Progenitor cell of endocrine pancreas (in vitro differentiated cells): ENCODE measurements at regions not wholly inside any gene's neighbourhood (a gene's known extent, or its start where the extent isn't known, plus 50 kb on each side); places are given as distances from the start of the nearest gene placed in this dataset.

ENCODE experiments used
- DNase-seq: peaks from one replicate; pipeline ENCODE4 v3.0.0; 2021; ENCODE audit warnings: low spot score; ENCODE audit not compliant: unreplicated experiment
- H3K27ac Mint-ChIP-seq: 2 replicates; pipeline ENCODE4 v1.8.0; 2021; ENCODE audit warnings: mild to moderate bottlenecking, moderate library complexity, mixed read lengths
- H3K27me3 Mint-ChIP-seq: 2 replicates; pipeline ENCODE4 v1.8.0; 2021; ENCODE audit warnings: mixed read lengths
- H3K36me3 Mint-ChIP-seq: 2 replicates; pipeline ENCODE4 v1.8.0; 2022; ENCODE audit warnings: mixed read lengths; ENCODE audit not compliant: insufficient read depth
- H3K4me1 Mint-ChIP-seq: 2 replicates; pipeline ENCODE4 v1.8.0; 2021; ENCODE audit warnings: low read depth, mixed read lengths
- H3K4me3 Mint-ChIP-seq: 2 replicates; pipeline ENCODE4 v1.8.0; 2021; ENCODE audit warnings: low read depth, mild to moderate bottlenecking, moderate library complexity, mixed read lengths
- H3K9me3 Mint-ChIP-seq: 2 replicates; pipeline ENCODE4 v1.8.0; 2021; ENCODE audit warnings: low read depth, mixed read lengths
- TF ChIP-seq, protein P1 (sequence below): fragments of 200-600 bp; sonication (generic); IDR thresholded peaks from one replicate; pipeline ENCODE4 v1.5.0; 2021; ENCODE audit warnings: antibody characterized with exemption, mild to moderate bottlenecking; ENCODE audit not compliant: unreplicated experiment

DNA sequence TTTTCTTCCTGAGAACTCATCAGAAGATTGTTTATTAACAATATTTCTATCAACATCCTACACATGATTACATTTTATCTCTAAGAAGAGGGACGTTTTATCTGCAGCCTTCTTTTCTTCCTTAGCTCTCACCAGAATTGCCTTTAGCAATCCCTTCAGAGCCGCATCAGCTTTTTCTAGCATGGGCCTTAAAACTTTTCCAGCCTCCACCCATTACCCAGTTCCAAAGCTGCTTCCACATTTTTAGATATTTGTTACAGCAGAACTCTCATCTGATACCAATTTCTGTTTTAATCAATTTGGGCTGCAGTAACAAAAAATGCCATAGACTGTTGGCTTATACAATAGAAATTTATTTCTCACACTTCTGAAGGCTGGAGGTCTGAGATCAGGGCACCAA, 281.5 kb downstream of the THBS2 start:
- H3K9me3 Mint-ChIP-seq: no peaks in the 10 kb centered on the region
- no peak for DNase-seq
- peaks cover 5% of the 10 kb centered on the region for H3K27me3 Mint-ChIP-seq
- H3K4me3 Mint-ChIP-seq: no peak overlapping the region
- no peaks in the 10 kb centered on the region for H3K36me3 Mint-ChIP-seq
- no peaks in the 10 kb centered on the region for H3K4me1 Mint-ChIP-seq
- TF ChIP-seq, protein P1, sequence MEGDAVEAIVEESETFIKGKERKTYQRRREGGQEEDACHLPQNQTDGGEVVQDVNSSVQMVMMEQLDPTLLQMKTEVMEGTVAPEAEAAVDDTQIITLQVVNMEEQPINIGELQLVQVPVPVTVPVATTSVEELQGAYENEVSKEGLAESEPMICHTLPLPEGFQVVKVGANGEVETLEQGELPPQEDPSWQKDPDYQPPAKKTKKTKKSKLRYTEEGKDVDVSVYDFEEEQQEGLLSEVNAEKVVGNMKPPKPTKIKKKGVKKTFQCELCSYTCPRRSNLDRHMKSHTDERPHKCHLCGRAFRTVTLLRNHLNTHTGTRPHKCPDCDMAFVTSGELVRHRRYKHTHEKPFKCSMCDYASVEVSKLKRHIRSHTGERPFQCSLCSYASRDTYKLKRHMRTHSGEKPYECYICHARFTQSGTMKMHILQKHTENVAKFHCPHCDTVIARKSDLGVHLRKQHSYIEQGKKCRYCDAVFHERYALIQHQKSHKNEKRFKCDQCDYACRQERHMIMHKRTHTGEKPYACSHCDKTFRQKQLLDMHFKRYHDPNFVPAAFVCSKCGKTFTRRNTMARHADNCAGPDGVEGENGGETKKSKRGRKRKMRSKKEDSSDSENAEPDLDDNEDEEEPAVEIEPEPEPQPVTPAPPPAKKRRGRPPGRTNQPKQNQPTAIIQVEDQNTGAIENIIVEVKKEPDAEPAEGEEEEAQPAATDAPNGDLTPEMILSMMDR: no peak
- H3K27ac Mint-ChIP-seq: no peak overlapping the region

DNA sequence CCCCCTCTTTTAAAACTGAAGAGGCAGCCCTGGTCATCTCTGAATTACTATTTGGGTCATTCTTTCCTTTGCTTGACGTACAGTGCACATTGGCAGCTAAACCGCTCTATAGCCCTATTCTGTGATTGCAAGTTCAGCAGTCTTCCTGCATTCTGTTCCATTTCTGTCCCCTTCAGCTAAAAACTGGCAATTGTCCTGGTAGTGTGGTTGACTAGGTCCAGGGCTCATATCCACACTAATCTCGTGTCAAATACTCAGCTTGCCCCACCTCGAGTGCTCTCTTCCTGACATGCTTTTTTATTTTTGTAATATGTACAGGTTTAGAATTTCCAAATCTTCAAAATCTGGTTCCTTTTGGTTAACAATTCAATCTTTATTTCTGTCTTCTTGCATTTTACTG, 282.1 kb downstream of the THBS2 start:
- H3K27ac Mint-ChIP-seq: no peak overlapping the region
- H3K36me3 Mint-ChIP-seq: no peaks in the 10 kb centered on the region
- no peaks in the 10 kb centered on the region for H3K4me1 Mint-ChIP-seq
- H3K27me3 Mint-ChIP-seq: peaks cover 5% of the 10 kb centered on the region
- TF ChIP-seq, protein P1: no peak
- DNase-seq: no peak
- H3K4me3 Mint-ChIP-seq: no peak overlapping the region
- no peaks in the 10 kb centered on the region for H3K9me3 Mint-ChIP-seq

DNA sequence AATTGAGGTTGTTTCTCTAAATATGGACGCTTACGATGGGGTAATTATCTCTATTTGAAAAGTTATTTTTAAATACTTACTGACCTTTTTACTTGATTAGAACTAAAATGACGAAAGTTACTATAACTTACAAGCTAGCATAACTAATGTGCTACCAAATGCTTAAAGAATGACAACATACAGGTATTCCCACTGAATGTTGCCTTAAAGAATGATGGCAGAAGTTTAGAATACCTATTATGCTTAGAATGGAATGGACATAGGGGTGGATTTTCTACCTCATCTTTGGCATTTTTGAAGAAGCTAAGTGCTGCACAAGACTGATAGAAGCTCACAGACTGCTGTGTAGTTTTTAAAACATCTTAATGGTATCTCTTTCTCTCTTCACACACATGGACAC, 284.8 kb downstream of the THBS2 start:
- TF ChIP-seq, protein P1: no peak
- H3K9me3 Mint-ChIP-seq: no peaks in the 10 kb centered on the region
- H3K36me3 Mint-ChIP-seq: no peaks in the 10 kb centered on the region
- H3K27ac Mint-ChIP-seq: no peak overlapping the region
- H3K27me3 Mint-ChIP-seq: peaks cover 8% of the 10 kb centered on the region
- no peaks in the 10 kb centered on the region for H3K4me1 Mint-ChIP-seq
- no peak for DNase-seq
- H3K4me3 Mint-ChIP-seq: no peak overlapping the region

DNA sequence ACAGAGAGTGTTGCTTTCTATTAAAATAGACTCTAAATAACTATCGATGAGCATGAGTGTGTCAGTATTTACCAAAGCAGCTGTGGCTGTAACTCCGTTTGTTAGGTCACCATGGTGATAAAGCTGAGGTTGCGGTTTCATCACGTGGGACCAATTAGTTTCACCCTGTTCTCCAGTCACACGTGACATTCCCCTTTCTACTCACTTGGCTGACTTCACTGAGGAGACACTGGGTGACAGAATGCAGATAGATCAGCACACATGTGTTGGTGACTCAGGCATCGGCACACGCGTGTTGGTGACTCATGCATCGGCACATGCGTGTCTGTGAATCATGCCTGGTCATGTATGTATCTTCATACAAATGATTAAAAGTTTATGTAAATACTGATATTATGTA, 285.4 kb downstream of the THBS2 start:
- Mint-ChIP-seq H3K27me3 (peaks cover 11% of the 10 kb centered on the region), H3K4me3 (no peak overlapping the region), H3K9me3 (no peaks in the 10 kb centered on the region), H3K4me1 (no peaks in the 10 kb centered on the region), H3K36me3 (no peaks in the 10 kb centered on the region), H3K27ac (no peak overlapping the region)
- TF ChIP-seq, protein P1: no peak
- no peak for DNase-seq

DNA sequence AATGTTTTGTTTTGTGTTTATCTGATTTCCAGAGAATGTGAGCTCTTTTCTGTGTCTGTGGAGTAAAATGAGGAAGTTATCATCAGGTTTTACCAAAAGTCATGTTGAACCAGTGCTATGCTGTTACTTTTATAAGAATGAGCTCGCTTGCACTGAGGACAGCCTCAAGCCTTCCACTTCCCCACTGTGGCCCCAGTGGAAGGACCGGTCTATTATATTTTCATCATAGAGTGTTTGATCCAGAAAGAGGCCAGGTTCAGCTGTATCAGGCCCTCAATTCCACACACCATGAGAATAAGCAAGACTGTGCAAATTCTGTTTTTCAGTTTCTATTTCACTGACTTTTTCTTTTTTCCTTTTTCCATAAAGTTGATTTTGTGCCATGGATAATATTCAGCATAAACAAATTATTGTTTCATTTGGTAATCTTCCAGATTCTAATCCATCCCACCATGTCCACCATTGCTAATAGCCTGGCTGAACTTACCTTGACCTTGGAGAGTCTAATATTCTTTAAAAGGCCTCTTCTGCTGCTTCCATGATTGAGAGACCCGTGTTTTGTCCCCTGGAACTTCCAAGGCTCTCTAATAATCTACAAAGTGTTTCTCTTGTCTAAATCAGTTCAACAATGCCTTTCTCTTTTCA, 286.2 kb downstream of the THBS2 start:
- TF ChIP-seq, protein P1: no peak
- Mint-ChIP-seq H3K27me3 (peaks cover 11% of the 10 kb centered on the region), H3K4me3 (no peak overlapping the region), H3K27ac (no peak overlapping the region), H3K4me1 (no peaks in the 10 kb centered on the region), H3K36me3 (no peaks in the 10 kb centered on the region), H3K9me3 (no peaks in the 10 kb centered on the region)
- DNase-seq: no peak
